Cardiac muscle cell (in vitro differentiated cells and primary cell): ENCODE measurements at regions not wholly inside any gene's neighbourhood (a gene's known extent, or its start where the extent isn't known, plus 50 kb on each side); places are given as distances from the start of the nearest gene placed in this dataset.

ENCODE experiments used
- DNase-seq, 2 donors: peaks; one replicate each; pipeline versions ENCODE4 v3.0.0 to v3.0.0-alpha.2; 2010 to 2017; ENCODE audit warnings: low read depth in 1 of 2, low spot score in 1 of 2
- H3K27ac ChIP-seq: fragments of 200-600 bp; sonication (generic); 2 replicates; pipeline ENCODE4 v1.5.1; 2016
- H3K27me3 ChIP-seq: fragments of 200-600 bp; sonication (generic); 2 replicates; pipeline ENCODE4 v1.6.0; 2016; ENCODE audit warnings: control low read depth
- H3K36me3 ChIP-seq: fragments of 200-600 bp; sonication (generic); 2 replicates; pipeline ENCODE4 v1.5.1; 2016; ENCODE audit warnings: control low read depth
- H3K4me1 ChIP-seq: fragments of 200-600 bp; sonication (generic); 2 replicates; pipeline ENCODE4 v1.8.1; 2017; ENCODE audit warnings: low read depth, mild to moderate bottlenecking, mixed run types
- H3K4me3 ChIP-seq: fragments of 200-600 bp; sonication (generic); 2 replicates; pipeline ENCODE4 v1.5.1; 2016; ENCODE audit warnings: mild to moderate bottlenecking
- H3K9me3 ChIP-seq: fragments of 200-600 bp; sonication (generic); 2 replicates; pipeline ENCODE4 v1.5.1; 2017; ENCODE audit warnings: low read depth, mild to moderate bottlenecking, control low read depth
- CTCF ChIP-seq: IDR thresholded peaks from 2 replicates; pipeline ENCODE4 v1.5.1; 2012; ENCODE audit warnings: low read depth, mild to moderate bottlenecking, low read length

- H3K4me3 ChIP-seq: no peak overlapping the region
- H3K9me3 ChIP-seq: no peaks in the 10 kb centered on the region
- no peaks in the 10 kb centered on the region for H3K36me3 ChIP-seq
- no peak for TF ChIP-seq CTCF
- no peaks in the 10 kb centered on the region for H3K27me3 ChIP-seq
- H3K27ac ChIP-seq: no peak overlapping the region
- H3K4me1 ChIP-seq: no peaks in the 10 kb centered on the region
- no peak for DNase-seq
These were observed 158.0 kb upstream of the ALG10B start for GRCh38 chr12:38158428-38159091.

GRCh38 chr12:38159092-38159551, 157.5 kb upstream of the ALG10B start:
- no peak overlapping the region for H3K4me3 ChIP-seq
- H3K27me3 ChIP-seq: no peaks in the 10 kb centered on the region
- no peak for DNase-seq
- H3K4me1 ChIP-seq: no peaks in the 10 kb centered on the region
- no peak overlapping the region for H3K27ac ChIP-seq
- no peak for TF ChIP-seq CTCF
- H3K9me3 ChIP-seq: no peaks in the 10 kb centered on the region
- H3K36me3 ChIP-seq: no peaks in the 10 kb centered on the region

GRCh38 chr12:38159591-38160317, 156.8 kb upstream of the ALG10B start:
- no peak for TF ChIP-seq CTCF
- Histone ChIP-seq H3K36me3 (no peaks in the 10 kb centered on the region), H3K4me3 (no peak overlapping the region), H3K4me1 (no peaks in the 10 kb centered on the region), H3K9me3 (no peaks in the 10 kb centered on the region), H3K27ac (no peak overlapping the region), H3K27me3 (no peaks in the 10 kb centered on the region)
- DNase-seq: no peak

- no peak overlapping the region for H3K4me3 ChIP-seq
- H3K4me1 ChIP-seq: no peaks in the 10 kb centered on the region
- no peak for TF ChIP-seq CTCF
- DNase-seq: no peak
- no peak overlapping the region for H3K27ac ChIP-seq
- H3K27me3 ChIP-seq: no peaks in the 10 kb centered on the region
- H3K36me3 ChIP-seq: no peaks in the 10 kb centered on the region
- no peaks in the 10 kb centered on the region for H3K9me3 ChIP-seq
These were observed 156.1 kb upstream of the ALG10B start for GRCh38 chr12:38160318-38161122.

GRCh38 chr12:38161123-38162000, 155.2 kb upstream of the ALG10B start:
- no peaks in the 10 kb centered on the region for H3K9me3 ChIP-seq
- TF ChIP-seq CTCF: no peak

More at GRCh38 chr12:38161123-38162000, 155.2 kb upstream of the ALG10B start:
- Histone ChIP-seq H3K4me1 (no peaks in the 10 kb centered on the region), H3K36me3 (no peaks in the 10 kb centered on the region), H3K27me3 (no peaks in the 10 kb centered on the region), H3K27ac (no peak overlapping the region), H3K4me3 (no peak overlapping the region)
- no peak for DNase-seq
